Astrocyte (in vitro differentiated cells and primary cell): ENCODE measurements at regions not wholly inside any gene's neighbourhood (a gene's known extent, or its start where the extent isn't known, plus 50 kb on each side); places are given as distances from the start of the nearest gene placed in this dataset.

Source experiments
- DNase-seq: peaks from one replicate; pipeline ENCODE4 v3.0.0-alpha.2; 2010; ENCODE audit warnings: low read depth
- FAIRE-seq: peaks from 2 replicates; lab custom pipeline; 2011; peaks lifted over from hg19 to GRCh38; lab: Jason Lieb, UNC
- H2AFZ ChIP-seq: 2 replicates; pipeline ENCODE4 v1.6.0; 2012; ENCODE audit warnings: low read depth, low read length, inconsistent platforms
- H3K27ac ChIP-seq: 2 replicates; pipeline ENCODE4 v1.5.1; 2011; ENCODE audit warnings: low read depth, low read length, inconsistent platforms
- H3K27me3 ChIP-seq: 2 replicates; pipeline ENCODE4 v1.6.0; 2011; ENCODE audit warnings: low read length, inconsistent platforms; ENCODE audit not compliant: insufficient read depth
- H3K36me3 ChIP-seq: 2 replicates; pipeline ENCODE4 v1.5.1; 2011; ENCODE audit warnings: low read length, inconsistent platforms; ENCODE audit not compliant: insufficient read depth
- H3K4me1 ChIP-seq: 2 replicates; pipeline ENCODE4 v1.5.1; 2011; ENCODE audit warnings: low read length, inconsistent platforms; ENCODE audit not compliant: insufficient read depth
- H3K4me2 ChIP-seq: 2 replicates; pipeline ENCODE4 v1.6.0; 2012; ENCODE audit warnings: low read length, inconsistent platforms
- H3K4me3 ChIP-seq: 2 replicates; pipeline ENCODE4 v1.5.1; 2011; ENCODE audit warnings: low read depth, mild to moderate bottlenecking, low read length, inconsistent platforms; ENCODE audit not compliant: insufficient read depth
- H3K79me2 ChIP-seq: 2 replicates; pipeline ENCODE4 v1.6.0; 2012; ENCODE audit warnings: mild to moderate bottlenecking, low read length, inconsistent platforms; ENCODE audit not compliant: insufficient read depth
- H3K9ac ChIP-seq: 2 replicates; pipeline ENCODE4 v1.6.0; 2012; ENCODE audit warnings: mild to moderate bottlenecking, low read length, inconsistent platforms
- H3K9me3 ChIP-seq: 2 replicates; pipeline ENCODE4 v1.5.1; 2012; ENCODE audit warnings: low read depth, mild to moderate bottlenecking, low read length, inconsistent platforms; ENCODE audit not compliant: insufficient read depth
- H4K20me1 ChIP-seq: 2 replicates; pipeline ENCODE4 v1.6.0; 2012; ENCODE audit warnings: low read length, inconsistent platforms; ENCODE audit not compliant: insufficient read depth
- H3K27ac Mint-ChIP-seq: one replicate; pipeline ENCODE4 v1.8.0; 2021; ENCODE audit warnings: mild to moderate bottlenecking, mixed read lengths; ENCODE audit not compliant: unreplicated experiment
- H3K27me3 Mint-ChIP-seq: one replicate; pipeline ENCODE4 v1.8.0; 2021; ENCODE audit warnings: low read depth, mixed read lengths; ENCODE audit not compliant: unreplicated experiment
- H3K36me3 Mint-ChIP-seq: one replicate; pipeline ENCODE4 v1.8.0; 2021; ENCODE audit warnings: low read depth, mixed read lengths; ENCODE audit not compliant: unreplicated experiment
- H3K4me1 Mint-ChIP-seq: one replicate; pipeline ENCODE4 v1.8.0; 2021; ENCODE audit warnings: low read depth, mixed read lengths; ENCODE audit not compliant: unreplicated experiment
- H3K4me3 Mint-ChIP-seq: one replicate; pipeline ENCODE4 v1.8.0; 2021; ENCODE audit warnings: mild to moderate bottlenecking, moderate library complexity, mixed read lengths; ENCODE audit not compliant: unreplicated experiment
- H3K9me3 Mint-ChIP-seq: one replicate; pipeline ENCODE4 v1.8.0; 2021; ENCODE audit warnings: mild to moderate bottlenecking, mixed read lengths; ENCODE audit not compliant: unreplicated experiment
- CTCF ChIP-seq: IDR thresholded peaks from 2 replicates; pipeline ENCODE4 v1.5.1; 2011; ENCODE audit warnings: low read depth, mild to moderate bottlenecking, inconsistent platforms, low read length, moderate library complexity; ENCODE audit not compliant: insufficient read depth
- EZH2 ChIP-seq: IDR thresholded peaks from 2 replicates; pipeline ENCODE4 v1.6.1; 2012; ENCODE audit warnings: mild to moderate bottlenecking, low read length, inconsistent platforms; ENCODE audit not compliant: insufficient read depth

DNA sequence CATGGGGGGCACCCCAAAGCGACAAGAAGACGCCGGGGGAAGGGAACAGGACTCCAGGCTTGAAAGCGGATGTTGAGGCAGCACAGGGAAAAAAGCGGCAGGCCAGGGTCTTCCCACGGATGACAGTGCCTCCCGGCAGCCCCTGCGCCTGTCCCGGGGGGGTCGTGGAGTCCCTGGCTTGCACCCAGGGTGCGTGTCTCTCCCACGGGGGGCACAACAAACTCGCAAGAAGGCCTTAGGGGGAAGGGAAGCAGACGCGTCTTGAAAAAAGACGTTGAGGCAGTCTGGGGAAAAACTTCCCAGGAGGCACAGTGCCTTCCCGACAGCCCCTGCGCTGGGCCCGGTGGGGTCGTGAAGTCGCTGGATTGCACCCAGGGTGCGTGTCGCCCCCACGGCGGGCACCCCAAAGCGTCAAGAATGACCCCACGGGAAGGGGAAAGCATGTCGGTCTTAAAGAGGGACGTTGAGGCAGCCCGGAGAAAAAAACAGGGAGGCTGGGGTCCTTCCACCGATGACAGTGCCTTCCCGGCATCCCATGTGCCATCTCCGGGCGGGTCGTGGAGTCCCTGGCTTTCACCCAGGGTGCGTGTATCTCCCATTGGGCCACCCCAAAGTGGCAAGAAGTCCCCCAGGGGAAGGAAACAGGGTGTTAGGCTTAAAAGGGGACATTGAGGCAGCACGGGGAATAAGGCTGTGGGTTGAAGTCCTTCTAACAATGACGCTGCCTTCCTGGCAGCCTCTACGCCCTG is 159.9 kb upstream of the ALG10B start:
- no peak overlapping the region for H3K4me3 ChIP-seq
- no peaks in the 10 kb centered on the region for H3K36me3 Mint-ChIP-seq
- DNase-seq (no peak), FAIRE-seq (no peak)
- no peaks in the 10 kb centered on the region for H3K36me3 ChIP-seq
- no peaks in the 10 kb centered on the region for H3K27me3 Mint-ChIP-seq
- no peaks in the 10 kb centered on the region for H3K4me1 ChIP-seq
- no peaks in the 10 kb centered on the region for H3K4me1 Mint-ChIP-seq
- H3K79me2 ChIP-seq: no peaks in the 10 kb centered on the region
- no peak overlapping the region for H3K4me3 Mint-ChIP-seq
- no peaks in the 10 kb centered on the region for H3K27me3 ChIP-seq
- peaks cover 8% of the 10 kb centered on the region for H3K9me3 ChIP-seq
- H3K27ac Mint-ChIP-seq: no peak overlapping the region
- H3K4me2 ChIP-seq: no peak overlapping the region
- H2AFZ ChIP-seq: no peak overlapping the region
- TF ChIP-seq CTCF (no peak), EZH2 (no peak)
- no peak overlapping the region for H3K27ac ChIP-seq
- H4K20me1 ChIP-seq: no peaks in the 10 kb centered on the region
- no peak overlapping the region for H3K9ac ChIP-seq
- H3K9me3 Mint-ChIP-seq: peaks cover 6% of the 10 kb centered on the region

DNA sequence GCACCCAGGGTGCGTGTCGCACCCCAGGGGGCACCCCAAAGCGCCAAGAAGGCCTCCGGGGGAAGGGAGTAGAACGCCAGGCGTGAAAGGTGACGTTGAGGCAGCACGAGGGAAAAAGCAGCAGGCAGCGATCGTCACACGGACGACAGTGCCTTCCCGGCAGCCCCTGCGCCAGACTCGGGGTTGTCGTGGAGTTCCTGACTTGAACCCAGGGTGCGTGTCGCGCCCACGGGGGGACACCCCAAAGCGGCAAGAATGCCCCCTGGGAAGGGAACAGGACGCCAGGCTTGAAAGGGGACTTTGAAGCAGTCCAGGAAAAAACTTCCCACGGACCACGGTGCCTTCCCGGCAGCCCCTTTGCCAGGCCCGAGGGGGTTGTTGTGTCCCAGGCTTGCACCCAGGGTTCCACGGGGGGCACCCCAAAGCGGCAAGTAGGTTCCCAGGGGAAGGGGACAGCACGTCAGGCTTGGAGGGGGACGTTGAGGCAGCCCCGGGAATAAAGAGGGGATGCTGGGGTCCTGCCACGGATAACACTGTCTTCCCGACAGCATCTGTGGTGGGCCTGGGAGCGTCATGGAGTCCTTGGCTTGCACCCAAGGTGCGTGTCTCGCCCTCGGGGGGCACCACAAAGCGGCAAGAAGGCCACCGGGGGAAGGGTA is 159.2 kb upstream of the ALG10B start:
- Histone ChIP-seq H3K79me2 (no peaks in the 10 kb centered on the region), H4K20me1 (no peaks in the 10 kb centered on the region), H2AFZ (no peak overlapping the region), H3K9ac (no peak overlapping the region), H3K4me3 (no peak overlapping the region), H3K4me2 (no peak overlapping the region), H3K36me3 (no peaks in the 10 kb centered on the region), H3K4me1 (no peaks in the 10 kb centered on the region), H3K27me3 (no peaks in the 10 kb centered on the region), H3K27ac (no peak overlapping the region), H3K9me3 (peaks cover 8% of the 10 kb centered on the region)
- no peaks in the 10 kb centered on the region for H3K36me3 Mint-ChIP-seq
- no peak overlapping the region for H3K4me3 Mint-ChIP-seq
- H3K9me3 Mint-ChIP-seq: peaks cover 8% of the 10 kb centered on the region
- no peak for TF ChIP-seq EZH2
- TF ChIP-seq CTCF: no peak
- H3K27me3 Mint-ChIP-seq: no peaks in the 10 kb centered on the region
- no peak for DNase-seq
- H3K4me1 Mint-ChIP-seq: no peaks in the 10 kb centered on the region
- H3K27ac Mint-ChIP-seq: no peak overlapping the region
- no peak for FAIRE-seq

- H3K27me3 Mint-ChIP-seq: no peaks in the 10 kb centered on the region
- Histone ChIP-seq H2AFZ (no peak overlapping the region), H3K4me3 (no peak overlapping the region), H4K20me1 (no peaks in the 10 kb centered on the region), H3K9me3 (peaks cover 8% of the 10 kb centered on the region), H3K79me2 (no peaks in the 10 kb centered on the region), H3K27ac (no peak overlapping the region), H3K4me1 (no peaks in the 10 kb centered on the region), H3K36me3 (no peaks in the 10 kb centered on the region), H3K9ac (no peak overlapping the region), H3K27me3 (no peaks in the 10 kb centered on the region), H3K4me2 (no peak overlapping the region)
- no peaks in the 10 kb centered on the region for H3K4me1 Mint-ChIP-seq
- H3K36me3 Mint-ChIP-seq: no peaks in the 10 kb centered on the region
- TF ChIP-seq CTCF: no peak
- no peak for TF ChIP-seq EZH2
- H3K9me3 Mint-ChIP-seq: peaks cover 11% of the 10 kb centered on the region
- no peak overlapping the region for H3K27ac Mint-ChIP-seq
- no peak for FAIRE-seq
- DNase-seq: no peak
- no peak overlapping the region for H3K4me3 Mint-ChIP-seq
Measured at GRCh38 chr12:38157933-38158401, 158.6 kb upstream of the ALG10B start.
